ENCODE measurements at regions not wholly inside any gene's neighbourhood (a gene's known extent, or its start where the extent isn't known, plus 50 kb on each side); places are given as distances from the start of the nearest gene placed in this dataset.

- no peak for DNase-seq (ENCODE audit: low spot score in 2 of 2)
- no peak for ATAC-seq (replicated peaks; ENCODE audit: extremely low read depth, poor library complexity, severe bottlenecking)
- Mint-ChIP-seq H3K9me3 (no peaks in the 10 kb centered on the region), H3K27me3 (peaks cover 32% of the 10 kb centered on the region), H3K36me3 (ENCODE audit: insufficient read depth) (no peaks in the 10 kb centered on the region), H3K27ac (ENCODE audit: low read depth) (no peak overlapping the region), H3K4me3 (no peak overlapping the region), H3K4me1 (no peaks in the 10 kb centered on the region)
Observed at GRCh38 chr20:9940329-9940728, 94.5 kb upstream of the ANKEF1 start.

DNA sequence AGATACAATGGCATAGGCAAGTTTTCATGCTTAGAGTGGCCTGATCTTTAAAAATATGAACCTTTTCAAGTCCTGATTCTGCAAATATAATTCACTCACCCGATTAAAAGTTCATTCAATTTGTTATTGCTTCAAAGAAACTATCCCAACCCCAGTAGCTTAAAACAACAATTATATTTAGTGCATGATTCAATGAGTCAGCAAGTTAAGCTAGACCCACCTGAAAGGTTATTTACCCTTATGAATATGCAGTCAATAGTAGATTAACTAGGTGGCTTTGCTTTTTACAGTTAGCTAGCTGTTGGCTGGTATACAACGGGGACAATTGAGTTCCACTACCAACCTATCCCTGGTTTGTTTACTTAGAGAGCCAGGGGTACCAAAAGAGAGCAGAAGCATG is 95.6 kb upstream of the ANKEF1 start:
- H3K27me3 Mint-ChIP-seq = peaks cover 32% of the 10 kb centered on the region
- no peaks in the 10 kb centered on the region for H3K36me3 Mint-ChIP-seq (ENCODE audit: insufficient read depth)
- ATAC-seq (replicated peaks; ENCODE audit: extremely low read depth, poor library complexity, severe bottlenecking) (no peak), DNase-seq (ENCODE audit: low spot score in 2 of 2) (no peak)
- no peak overlapping the region for H3K4me3 Mint-ChIP-seq
- H3K9me3 Mint-ChIP-seq = no peaks in the 10 kb centered on the region
- H3K4me1 Mint-ChIP-seq = no peaks in the 10 kb centered on the region
- H3K27ac Mint-ChIP-seq (ENCODE audit: low read depth) = no peak overlapping the region

DNA sequence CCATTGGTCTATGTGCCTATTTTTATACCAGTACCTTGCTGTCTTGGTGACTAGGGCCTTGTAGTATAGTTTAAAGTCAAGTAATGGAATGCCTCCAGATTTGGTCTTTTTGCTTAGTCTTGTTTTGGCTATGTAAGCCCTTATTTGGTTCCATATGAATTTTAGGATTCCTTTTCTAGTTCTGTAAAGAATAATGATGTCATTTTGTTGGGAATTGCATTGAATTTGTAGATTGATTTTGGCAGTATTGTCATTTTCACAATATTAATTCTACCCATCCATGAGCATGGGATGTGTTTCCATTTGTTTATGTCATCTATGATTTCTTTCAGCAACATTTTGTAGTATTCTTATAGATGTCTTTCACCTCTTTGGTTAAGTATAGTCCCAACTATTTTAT is 96.4 kb upstream of the PAK5 start:
- peaks cover 32% of the 10 kb centered on the region for H3K27me3 Mint-ChIP-seq

DNA sequence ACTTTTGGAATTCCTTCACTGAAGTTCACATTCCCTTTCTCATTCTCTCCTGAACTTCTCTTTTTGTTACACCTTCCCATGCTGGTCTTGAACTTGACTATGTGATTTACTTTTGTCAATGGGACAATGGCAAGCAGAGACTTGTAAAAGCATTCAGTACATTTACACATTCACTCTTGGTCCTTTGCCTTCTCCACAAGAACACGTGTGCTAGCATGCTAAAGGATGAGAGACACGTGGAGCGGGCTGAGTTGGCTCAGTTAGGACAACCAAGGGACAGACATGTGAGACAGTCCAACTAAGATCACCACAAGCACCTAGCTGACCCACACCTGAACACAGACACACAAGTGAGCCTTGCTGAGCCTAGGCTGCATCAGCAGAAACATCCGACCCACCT is 91.3 kb upstream of the PAK5 start:
- Mint-ChIP-seq H3K27me3 (no peaks in the 10 kb centered on the region), H3K4me3 (no peak overlapping the region), H3K9me3 (no peaks in the 10 kb centered on the region), H3K36me3 (ENCODE audit: insufficient read depth) (no peaks in the 10 kb centered on the region), H3K4me1 (no peaks in the 10 kb centered on the region), H3K27ac (ENCODE audit: low read depth) (no peak overlapping the region)
- DNase-seq (ENCODE audit: low spot score in 2 of 2) = no peak
- ATAC-seq (replicated peaks; ENCODE audit: extremely low read depth, poor library complexity, severe bottlenecking) = no peak

More for the DNA sequence above, 96.4 kb upstream of the PAK5 start:
- DNase-seq (ENCODE audit: low spot score in 2 of 2) = no peak
- Mint-ChIP-seq H3K27ac (ENCODE audit: low read depth) (no peak overlapping the region), H3K36me3 (ENCODE audit: insufficient read depth) (no peaks in the 10 kb centered on the region), H3K4me3 (no peak overlapping the region), H3K9me3 (no peaks in the 10 kb centered on the region), H3K4me1 (no peaks in the 10 kb centered on the region)
- ATAC-seq (replicated peaks; ENCODE audit: extremely low read depth, poor library complexity, severe bottlenecking) = no peak

DNA sequence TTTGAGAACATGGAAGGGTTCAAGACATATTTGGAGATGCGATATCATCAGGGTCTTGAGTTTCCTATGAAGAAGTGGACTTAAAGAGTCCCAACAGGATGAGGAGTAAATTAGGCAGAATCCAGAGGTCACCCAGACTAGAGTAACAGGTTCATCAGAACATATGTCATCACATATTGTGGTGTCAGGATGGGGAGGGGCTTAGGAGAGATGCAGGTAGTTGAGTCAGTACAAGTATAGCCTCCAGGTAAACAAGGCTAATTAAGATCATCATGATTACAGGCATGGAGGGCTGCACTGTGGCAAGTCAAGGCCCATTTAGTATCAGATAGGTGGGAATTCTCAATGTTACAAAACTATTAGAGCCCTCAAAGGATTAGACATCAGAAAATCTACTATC is 90.1 kb upstream of the PAK5 start:
- Mint-ChIP-seq H3K4me3 (no peak overlapping the region), H3K4me1 (no peaks in the 10 kb centered on the region), H3K27ac (ENCODE audit: low read depth) (no peak overlapping the region), H3K27me3 (no peaks in the 10 kb centered on the region), H3K9me3 (no peaks in the 10 kb centered on the region), H3K36me3 (ENCODE audit: insufficient read depth) (no peaks in the 10 kb centered on the region)
- ATAC-seq (replicated peaks; ENCODE audit: extremely low read depth, poor library complexity, severe bottlenecking) = no peak
- no peak for DNase-seq (ENCODE audit: low spot score in 2 of 2)

GRCh38 chr20:9928281-9928737 is 89.4 kb upstream of the PAK5 start:
- Mint-ChIP-seq H3K4me3 (no peak overlapping the region), H3K9me3 (no peaks in the 10 kb centered on the region), H3K4me1 (no peaks in the 10 kb centered on the region), H3K27ac (ENCODE audit: low read depth) (no peak overlapping the region), H3K36me3 (ENCODE audit: insufficient read depth) (no peaks in the 10 kb centered on the region), H3K27me3 (no peaks in the 10 kb centered on the region)
- ATAC-seq (replicated peaks; ENCODE audit: extremely low read depth, poor library complexity, severe bottlenecking) (no peak), DNase-seq (ENCODE audit: low spot score in 2 of 2) (no peak)

DNA sequence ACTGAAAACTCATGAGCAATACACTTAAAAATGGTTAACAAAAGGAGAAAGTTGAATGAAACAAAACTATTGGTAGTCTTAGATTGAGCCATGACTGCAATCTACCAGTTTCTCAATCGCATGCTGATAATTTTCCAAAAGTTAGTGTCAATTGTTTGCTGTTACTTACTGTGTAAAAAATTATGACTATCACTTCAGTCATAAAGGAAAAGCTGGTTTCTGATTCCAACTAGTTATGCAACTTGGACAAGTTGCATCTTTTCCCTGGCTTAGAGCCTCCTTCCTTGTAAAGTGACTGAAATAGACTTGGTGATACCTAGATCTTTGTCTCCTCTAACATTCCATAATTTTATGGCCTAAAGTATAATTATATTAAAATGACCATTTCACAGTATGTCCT is 88.3 kb upstream of the PAK5 start:
- no peaks in the 10 kb centered on the region for H3K27me3 Mint-ChIP-seq
- ATAC-seq (replicated peaks; ENCODE audit: extremely low read depth, poor library complexity, severe bottlenecking) (no peak), DNase-seq (ENCODE audit: low spot score in 2 of 2) (no peak)
- H3K4me3 Mint-ChIP-seq = no peak overlapping the region
- no peaks in the 10 kb centered on the region for H3K9me3 Mint-ChIP-seq
- no peak overlapping the region for H3K27ac Mint-ChIP-seq (ENCODE audit: low read depth)
- no peaks in the 10 kb centered on the region for H3K4me1 Mint-ChIP-seq
- H3K36me3 Mint-ChIP-seq (ENCODE audit: insufficient read depth) = no peaks in the 10 kb centered on the region

GRCh38 chr20:9926476-9926875 is 87.6 kb upstream of the PAK5 start:
- DNase-seq (ENCODE audit: low spot score in 2 of 2) (no peak), ATAC-seq (replicated peaks; ENCODE audit: extremely low read depth, poor library complexity, severe bottlenecking) (no peak)
- Mint-ChIP-seq H3K27me3 (no peaks in the 10 kb centered on the region), H3K4me1 (no peaks in the 10 kb centered on the region), H3K4me3 (no peak overlapping the region), H3K9me3 (no peaks in the 10 kb centered on the region), H3K36me3 (ENCODE audit: insufficient read depth) (no peaks in the 10 kb centered on the region), H3K27ac (ENCODE audit: low read depth) (no peak overlapping the region)

DNA sequence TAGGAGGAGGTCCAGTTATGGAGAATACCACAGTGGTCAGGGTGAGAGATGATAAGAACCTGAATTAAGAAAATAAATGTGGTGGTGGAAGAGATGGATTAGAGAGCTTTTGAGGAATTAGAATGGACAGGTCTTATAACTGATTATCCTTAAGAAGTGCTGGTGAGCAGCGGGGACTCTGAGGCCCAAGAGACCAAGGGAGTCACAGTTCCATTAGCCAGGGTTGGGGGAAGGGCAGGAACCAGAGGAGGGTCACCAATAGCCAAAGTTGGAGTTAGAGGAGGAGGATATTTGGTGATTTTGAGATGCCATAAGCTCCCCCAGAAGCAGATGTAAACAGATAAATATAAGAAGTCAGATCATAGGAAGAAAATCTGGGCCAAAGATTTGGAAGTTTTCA is 87.1 kb upstream of the PAK5 start:
- Mint-ChIP-seq H3K9me3 (no peaks in the 10 kb centered on the region), H3K27ac (ENCODE audit: low read depth) (no peak overlapping the region), H3K27me3 (no peaks in the 10 kb centered on the region), H3K36me3 (ENCODE audit: insufficient read depth) (no peaks in the 10 kb centered on the region), H3K4me1 (no peaks in the 10 kb centered on the region), H3K4me3 (no peak overlapping the region)
- DNase-seq (ENCODE audit: low spot score in 2 of 2) (no peak), ATAC-seq (replicated peaks; ENCODE audit: extremely low read depth, poor library complexity, severe bottlenecking) (no peak)

- Mint-ChIP-seq H3K27ac (ENCODE audit: low read depth) (no peak overlapping the region), H3K27me3 (no peaks in the 10 kb centered on the region), H3K36me3 (ENCODE audit: insufficient read depth) (no peaks in the 10 kb centered on the region), H3K4me3 (no peak overlapping the region), H3K4me1 (no peaks in the 10 kb centered on the region), H3K9me3 (no peaks in the 10 kb centered on the region)
- no peak for DNase-seq (ENCODE audit: low spot score in 2 of 2)
- no peak for ATAC-seq (replicated peaks; ENCODE audit: extremely low read depth, poor library complexity, severe bottlenecking)
Observed at GRCh38 chr20:9923648-9924047, 84.8 kb upstream of the PAK5 start.

DNA sequence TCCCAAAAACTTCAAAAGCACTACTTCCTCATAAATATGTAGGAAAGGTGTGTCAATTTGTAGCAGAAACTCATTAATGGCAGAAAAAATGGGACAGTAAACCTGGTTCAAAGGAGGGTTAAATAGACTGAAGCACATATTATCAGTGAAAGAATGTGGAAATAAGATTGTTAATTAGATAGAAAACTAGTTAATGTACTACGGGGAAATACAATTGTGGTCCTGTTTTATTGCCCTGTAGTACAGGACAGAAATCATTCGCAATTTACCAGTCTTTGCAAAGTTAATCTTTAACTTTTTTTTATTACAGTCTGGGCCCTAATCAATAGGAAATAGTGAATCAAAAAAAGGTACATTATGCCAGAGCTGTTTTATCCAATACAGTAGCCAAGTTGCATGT is 82.0 kb upstream of the PAK5 start:
- Mint-ChIP-seq H3K27ac (ENCODE audit: low read depth) (no peak overlapping the region), H3K36me3 (ENCODE audit: insufficient read depth) (no peaks in the 10 kb centered on the region), H3K4me3 (no peak overlapping the region), H3K4me1 (no peaks in the 10 kb centered on the region), H3K27me3 (no peaks in the 10 kb centered on the region), H3K9me3 (no peaks in the 10 kb centered on the region)
- ATAC-seq (replicated peaks; ENCODE audit: extremely low read depth, poor library complexity, severe bottlenecking) (no peak), DNase-seq (ENCODE audit: low spot score in 2 of 2) (no peak)

DNA sequence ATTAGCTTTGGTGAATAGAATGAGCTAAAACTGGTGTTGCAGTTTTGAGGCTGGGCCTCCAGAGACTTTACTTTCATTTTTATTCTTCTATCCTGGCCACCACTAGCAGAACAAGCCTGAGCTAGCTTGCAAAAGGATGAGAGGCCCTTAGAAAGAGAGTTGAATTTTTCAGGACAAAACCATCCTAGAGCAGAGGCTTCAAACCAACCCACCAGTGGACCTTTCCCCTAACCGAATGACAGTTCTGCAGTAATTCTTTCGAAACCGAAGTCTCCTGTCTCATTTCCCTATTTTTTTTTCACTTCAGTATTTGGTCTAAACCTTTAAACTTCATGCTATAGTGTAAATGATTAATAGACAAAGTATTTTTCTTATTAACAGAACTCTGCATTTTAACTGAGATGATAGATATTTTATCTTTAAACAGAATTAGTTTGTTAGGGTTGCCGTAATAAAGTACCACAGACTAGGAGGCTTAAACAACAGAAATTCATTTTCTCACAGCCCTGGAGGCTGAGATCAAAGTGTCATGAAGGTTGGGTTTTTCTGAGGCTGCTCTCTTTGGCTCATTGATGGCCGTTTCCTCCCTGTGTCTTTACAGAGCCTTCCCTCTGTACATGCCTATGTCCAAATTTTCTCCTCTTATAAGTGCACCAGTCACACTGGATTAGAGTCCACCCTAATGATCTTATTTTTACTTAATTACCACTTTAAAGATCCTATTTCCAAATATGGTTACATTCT is 80.6 kb upstream of the PAK5 start:
- no peaks in the 10 kb centered on the region for H3K27me3 Mint-ChIP-seq
- H3K27ac Mint-ChIP-seq (ENCODE audit: low read depth) = no peak overlapping the region
- no peak overlapping the region for H3K4me3 Mint-ChIP-seq
- no peak for DNase-seq (ENCODE audit: low spot score in 2 of 2)
- no peaks in the 10 kb centered on the region for H3K36me3 Mint-ChIP-seq (ENCODE audit: insufficient read depth)
- H3K4me1 Mint-ChIP-seq = no peaks in the 10 kb centered on the region
- ATAC-seq (replicated peaks; ENCODE audit: extremely low read depth, poor library complexity, severe bottlenecking) = no peak
- H3K9me3 Mint-ChIP-seq = no peaks in the 10 kb centered on the region

DNA sequence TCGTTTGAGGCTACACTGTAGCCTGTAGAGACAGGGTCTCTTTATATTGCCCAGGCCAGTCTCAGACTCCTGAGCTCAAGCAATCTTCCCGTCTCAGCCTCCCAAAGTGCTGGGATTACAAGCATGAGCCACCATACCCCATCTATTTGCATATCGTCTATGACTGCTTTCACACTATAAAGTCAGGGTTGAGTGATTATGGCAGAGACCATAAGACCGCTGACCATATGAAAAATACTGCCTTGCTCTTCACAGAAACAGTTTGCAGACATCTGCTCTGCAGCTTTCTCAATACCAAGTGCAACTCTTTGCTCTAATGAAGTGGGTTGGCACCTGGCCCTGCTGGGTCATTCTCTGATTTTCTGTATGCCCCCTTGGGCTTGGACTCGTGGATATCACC is 79.5 kb upstream of the PAK5 start:
- DNase-seq (ENCODE audit: low spot score in 2 of 2) (no peak), ATAC-seq (replicated peaks; ENCODE audit: extremely low read depth, poor library complexity, severe bottlenecking) (no peak)
- Mint-ChIP-seq H3K4me3 (no peak overlapping the region), H3K27ac (ENCODE audit: low read depth) (no peak overlapping the region), H3K36me3 (ENCODE audit: insufficient read depth) (no peaks in the 10 kb centered on the region), H3K27me3 (no peaks in the 10 kb centered on the region), H3K9me3 (no peaks in the 10 kb centered on the region), H3K4me1 (no peaks in the 10 kb centered on the region)
